ENCODE measurements at regions not wholly inside any gene's neighbourhood (a gene's known extent, or its start where the extent isn't known, plus 50 kb on each side); places are given as distances from the start of the nearest gene placed in this dataset.

GRCh38 chr4:132062611-132063239 lies 1086.4 kb upstream of the PCDH10 start:
- TF ChIP-seq CTCF (IDR thresholded peaks at IDR 0.05; ENCODE audit: insufficient read depth, low read length) = no peak
- no peak for TF ChIP-seq POLR2AphosphoS5 (IDR thresholded peaks at IDR 0.05; ENCODE audit: low read depth)
